VCaP (cell line): ENCODE measurements at regions not wholly inside any gene's neighbourhood (a gene's known extent, or its start where the extent isn't known, plus 50 kb on each side); places are given as distances from the start of the nearest gene placed in this dataset.

Experiments used
- H3K27ac ChIP-seq: fragments of 450-650 bp; 2 replicates; pipeline ENCODE4 v1.5.1; 2017
- CTCF ChIP-seq: fragments of 450-650 bp; conservative IDR thresholded peaks from 2 replicates; pipeline ENCODE4 v1.5.1; 2017; ENCODE audit warnings: mild to moderate bottlenecking, moderate library complexity

- no peak overlapping the region for H3K27ac ChIP-seq
- TF ChIP-seq CTCF: no peak
Measured at GRCh38 chr9:31519424-31519823, 865.0 kb upstream of the ACO1 start.

GRCh38 chr9:31519826-31520225 lies 864.6 kb upstream of the ACO1 start:
- no peak for TF ChIP-seq CTCF
- no peak overlapping the region for H3K27ac ChIP-seq

GRCh38 chr9:31520301-31521085 lies 864.0 kb upstream of the ACO1 start:
- H3K27ac ChIP-seq: no peak overlapping the region
- no peak for TF ChIP-seq CTCF

GRCh38 chr9:31535651-31536050 lies 848.8 kb upstream of the ACO1 start:
- TF ChIP-seq CTCF: no peak
- H3K27ac ChIP-seq: no peak overlapping the region

- TF ChIP-seq CTCF: no peak
Measured at GRCh38 chr9:31536471-31536870, 848.0 kb upstream of the ACO1 start.

GRCh38 chr9:31541721-31542281 lies 842.6 kb upstream of the ACO1 start:
- H3K27ac ChIP-seq: no peak overlapping the region
- TF ChIP-seq CTCF: no peak

More at GRCh38 chr9:31536471-31536870, 848.0 kb upstream of the ACO1 start:
- no peak overlapping the region for H3K27ac ChIP-seq

- TF ChIP-seq CTCF: peak; percentile 68
- no peak overlapping the region for H3K27ac ChIP-seq
Measured at GRCh38 chr9:31542384-31543055, 841.9 kb upstream of the ACO1 start.
